ENCODE measurements at regions not wholly inside any gene's neighbourhood (a gene's known extent, or its start where the extent isn't known, plus 50 kb on each side); places are given as distances from the start of the nearest gene placed in this dataset.
"Not testable (repeated sequence)": the region's sequence is repeated elsewhere in the genome, so short reads cannot be mapped to it uniquely, and the experiment has no call there.

- Mint-ChIP-seq H3K9me3 (no peaks in the 10 kb centered on the region), H3K36me3 (ENCODE audit: low read depth) (no peaks in the 10 kb centered on the region), H3K4me1 (peaks cover 23% of the 10 kb centered on the region), H3K4me3 (no peak overlapping the region), H3K27me3 (ENCODE audit: low read depth) (no peaks in the 10 kb centered on the region), H3K27ac (peak overlapping the region; percentile 67 to 82 (median 77))
- no peak for TF ChIP-seq CTCF (IDR thresholded peaks at IDR 0.05; ENCODE audit: unreplicated experiment in 3 of 3)
Measured at GRCh38 chr12:84463741-84464495, 448.7 kb downstream of the SLC6A15 start.

GRCh38 chr12:84455598-84455997, 457.0 kb downstream of the SLC6A15 start:
- H3K9me3 Mint-ChIP-seq: peaks cover 2% of the 10 kb centered on the region
- H3K4me1 Mint-ChIP-seq: no peaks in the 10 kb centered on the region
- TF ChIP-seq CTCF (IDR thresholded peaks at IDR 0.05; ENCODE audit: unreplicated experiment in 3 of 3): no peak
- no peak overlapping the region for H3K4me3 Mint-ChIP-seq
- H3K27me3 Mint-ChIP-seq (ENCODE audit: low read depth): no peaks in the 10 kb centered on the region
- no peak overlapping the region for H3K27ac Mint-ChIP-seq
- H3K36me3 Mint-ChIP-seq (ENCODE audit: low read depth): no peaks in the 10 kb centered on the region

- H3K9me3 Mint-ChIP-seq; H3K27me3 Mint-ChIP-seq (ENCODE audit: low read depth); H3K4me3 Mint-ChIP-seq; H3K27ac Mint-ChIP-seq; H3K4me1 Mint-ChIP-seq; H3K36me3 Mint-ChIP-seq (ENCODE audit: low read depth): not testable (repeated sequence)
Measured at GRCh38 chr12:84446478-84446877, 466.1 kb downstream of the SLC6A15 start.

GRCh38 chr12:84436134-84436533, 476.5 kb downstream of the SLC6A15 start:
- Mint-ChIP-seq H3K4me3 (peak overlapping the region; percentile 2 to 88 (median 87)), H3K4me1 (peaks cover 7% of the 10 kb centered on the region), H3K36me3 (ENCODE audit: low read depth) (no peaks in the 10 kb centered on the region), H3K27me3 (ENCODE audit: low read depth) (no peaks in the 10 kb centered on the region), H3K27ac (peak overlapping the region in 1 of 3 experiments; percentile 58), H3K9me3 (no peaks in the 10 kb centered on the region)
- no peak for TF ChIP-seq CTCF (IDR thresholded peaks at IDR 0.05; ENCODE audit: unreplicated experiment in 3 of 3)

- no peak for TF ChIP-seq CTCF (IDR thresholded peaks at IDR 0.05; ENCODE audit: unreplicated experiment in 3 of 3)
- H3K9me3 Mint-ChIP-seq: no peaks in the 10 kb centered on the region
- peaks cover 7% of the 10 kb centered on the region for H3K4me1 Mint-ChIP-seq
- no peaks in the 10 kb centered on the region for H3K36me3 Mint-ChIP-seq (ENCODE audit: low read depth)
- H3K27ac Mint-ChIP-seq: no peak overlapping the region
- no peaks in the 10 kb centered on the region for H3K27me3 Mint-ChIP-seq (ENCODE audit: low read depth)
- peak overlapping the region; percentile 2 to 88 (median 87) for H3K4me3 Mint-ChIP-seq
Measured at GRCh38 chr12:84435682-84436081, 476.9 kb downstream of the SLC6A15 start.

GRCh38 chr12:84422340-84422739, 490.3 kb downstream of the SLC6A15 start:
- Mint-ChIP-seq H3K36me3 (ENCODE audit: low read depth) (no peaks in the 10 kb centered on the region), H3K4me1 (peaks cover 4% of the 10 kb centered on the region), H3K27ac (no peak overlapping the region), H3K27me3 (ENCODE audit: low read depth) (no peaks in the 10 kb centered on the region), H3K4me3 (no peak overlapping the region), H3K9me3 (no peaks in the 10 kb centered on the region)
- no peak for TF ChIP-seq CTCF (IDR thresholded peaks at IDR 0.05; ENCODE audit: unreplicated experiment in 3 of 3)
